CD1c-positive myeloid dendritic cell (primary cell): ENCODE measurements at regions not wholly inside any gene's neighbourhood (a gene's known extent, or its start where the extent isn't known, plus 50 kb on each side); places are given as distances from the start of the nearest gene placed in this dataset.
"Not testable (repeated sequence)": the region's sequence is repeated elsewhere in the genome, so short reads cannot be mapped to it uniquely, and the experiment has no call there.

Source experiments
- DNase-seq: peaks from one replicate; pipeline ENCODE4 v3.0.0-alpha.2; 2016; ENCODE audit errors: extremely low spot score

DNA sequence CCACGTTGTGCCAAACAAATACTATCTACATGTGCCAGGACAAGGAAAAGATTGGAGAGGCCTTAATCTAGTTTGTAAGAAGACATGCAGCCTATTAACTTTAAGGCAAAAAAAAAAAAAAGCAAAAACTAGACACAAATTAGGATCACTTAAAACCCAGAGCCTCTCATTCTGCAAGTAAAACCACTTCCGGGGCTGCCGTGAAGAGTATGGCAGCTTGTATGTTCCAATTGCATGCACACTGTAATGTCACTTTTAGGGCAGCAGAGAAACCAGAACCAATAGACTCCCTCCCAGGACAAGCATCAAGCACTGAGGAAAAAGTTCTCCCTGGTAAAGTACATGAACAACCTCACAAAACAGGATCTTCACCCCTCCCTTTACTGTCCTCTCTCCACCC lies 70.6 kb downstream of the RSL24D1 start:
- no peak for DNase-seq

DNA sequence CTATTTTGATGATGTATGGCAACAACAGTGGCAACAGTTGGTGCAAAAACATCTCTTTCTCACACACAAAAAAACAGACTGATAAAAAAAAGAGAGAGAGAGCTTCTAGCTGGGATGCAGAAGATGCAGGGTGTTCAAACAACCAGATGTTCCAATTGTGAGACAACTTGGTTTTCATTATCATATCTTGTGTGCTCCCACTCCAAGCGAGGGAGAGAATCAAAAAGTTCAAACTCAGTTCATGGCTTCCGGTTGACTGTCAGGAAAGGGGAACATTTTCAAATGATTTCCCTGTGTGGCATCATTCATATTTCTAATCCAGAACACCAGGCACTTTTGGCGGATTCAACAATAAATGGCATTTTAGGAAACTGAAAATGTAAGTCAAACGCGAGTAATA lies 72.1 kb downstream of the RSL24D1 start:
- DNase-seq: no peak

DNA sequence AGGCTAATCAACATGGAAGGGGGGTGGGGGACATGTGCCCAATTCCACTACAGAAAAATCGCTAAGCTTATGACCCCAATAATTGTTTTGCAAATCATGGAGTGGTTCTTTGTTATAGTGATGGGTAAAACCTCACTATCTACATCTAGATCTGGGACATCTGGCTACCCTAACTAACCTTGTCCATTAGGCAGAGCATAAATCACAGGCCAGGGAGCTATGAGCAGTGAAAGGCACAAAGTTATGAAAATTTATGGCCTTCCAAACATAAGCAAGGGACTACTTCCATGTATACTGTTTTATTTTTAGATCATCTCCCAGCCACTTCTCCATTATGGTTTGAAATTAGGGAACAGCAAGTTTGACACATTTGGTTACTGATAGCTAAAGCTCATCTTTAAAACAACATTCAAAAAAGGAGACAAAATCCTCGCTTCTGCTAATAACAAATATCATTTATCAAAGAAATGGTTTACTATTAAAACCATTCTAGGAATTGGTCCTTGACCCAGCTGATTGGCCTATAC lies 78.3 kb downstream of the RSL24D1 start:
- DNase-seq: peak; percentile 19

DNA sequence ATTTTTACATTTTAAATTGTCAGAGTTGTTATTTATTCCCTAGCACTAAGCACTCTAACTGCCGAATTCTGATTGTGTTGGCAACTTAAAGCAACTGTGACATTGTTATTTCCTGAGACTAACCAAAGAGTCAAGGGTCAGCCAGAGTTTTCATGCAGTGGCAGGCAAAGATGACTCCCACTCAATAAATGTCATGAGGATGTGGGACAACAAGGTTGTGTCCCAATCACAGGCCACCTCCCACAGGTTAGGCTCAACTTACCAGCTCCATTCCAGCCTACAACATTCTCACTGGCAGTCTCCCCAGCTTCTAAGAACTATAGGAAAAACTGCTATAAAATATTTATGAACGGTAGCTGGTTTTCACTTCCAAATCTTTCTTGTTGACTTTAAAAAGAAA lies 80.1 kb downstream of the RSL24D1 start:
- DNase-seq: peak; percentile 38

DNA sequence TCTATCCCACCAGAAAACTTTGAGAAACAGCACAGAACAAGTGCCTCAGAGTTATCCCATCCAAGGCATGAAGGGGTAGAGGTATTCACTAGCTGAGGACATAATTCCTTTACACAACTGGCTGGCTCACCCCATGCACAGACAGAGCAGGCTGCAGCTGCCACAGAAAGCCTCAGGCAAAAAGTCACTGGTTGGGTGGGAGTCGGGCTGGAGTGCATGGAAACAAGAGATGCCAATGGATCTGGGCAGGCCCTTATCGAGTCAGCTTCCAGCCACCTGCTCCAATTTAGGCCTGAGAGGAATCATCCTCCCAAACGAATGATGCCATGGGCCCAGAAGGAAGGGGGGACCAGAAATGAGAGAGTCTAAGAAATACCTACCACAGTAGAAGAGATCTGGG lies 83.0 kb downstream of the RSL24D1 start:
- DNase-seq: no peak

- DNase-seq: no peak
Observed at GRCh38 chr15:55112706-55113105, 84.0 kb downstream of the RSL24D1 start.

DNA sequence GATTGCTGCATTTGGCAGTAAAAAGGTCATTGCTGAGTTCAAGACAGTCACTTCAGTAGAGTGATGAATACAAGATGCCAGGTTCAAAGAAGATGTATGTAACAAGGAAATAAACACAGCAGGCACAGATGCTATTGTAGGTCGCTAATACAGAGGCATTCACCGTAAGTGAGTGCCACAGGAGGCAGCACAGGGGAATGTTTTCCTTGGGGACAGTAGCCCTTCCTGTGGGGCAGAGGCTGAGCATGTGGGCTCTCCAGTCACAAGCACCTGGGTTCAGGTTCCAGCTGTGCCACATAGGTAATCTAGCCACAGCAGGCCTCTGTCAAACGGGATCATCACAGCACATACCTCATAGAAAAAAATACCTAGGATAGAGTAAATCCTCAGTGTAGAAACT lies 86.3 kb downstream of the RSL24D1 start:
- DNase-seq: no peak

DNA sequence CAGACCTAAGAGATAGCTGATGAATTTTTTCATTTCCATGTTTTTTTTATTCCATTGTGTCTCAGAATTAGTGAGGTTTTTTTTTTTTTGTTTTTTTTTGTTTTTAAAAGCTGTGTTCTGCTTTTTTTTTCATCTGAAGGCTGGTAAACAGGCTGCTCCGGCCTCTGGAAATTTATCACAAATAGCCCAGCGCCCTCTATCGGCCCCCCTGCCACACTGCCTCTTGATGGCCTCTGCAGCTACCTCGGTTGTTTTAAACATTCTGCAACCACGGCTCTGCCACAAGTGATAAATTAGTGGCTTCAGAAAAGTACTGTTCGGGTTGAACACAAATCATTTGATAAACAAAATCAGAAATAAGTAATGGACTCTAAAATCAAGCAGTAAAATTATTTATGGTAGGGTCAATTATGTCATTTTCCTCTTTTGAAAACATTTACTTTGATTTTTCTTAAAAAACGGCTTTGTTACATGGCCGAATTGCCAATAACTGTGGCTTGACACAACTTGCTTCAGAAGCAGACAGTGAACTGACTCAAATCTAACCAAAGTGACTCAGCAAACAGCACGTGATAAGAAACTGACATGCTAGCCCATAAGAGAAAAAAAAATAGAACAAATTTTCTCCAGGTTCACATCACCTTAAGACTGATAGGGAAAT lies 87.8 kb downstream of the RSL24D1 start:
- DNase-seq: peak; percentile 78

GRCh38 chr15:55108448-55108847 lies 88.3 kb downstream of the RSL24D1 start:
- DNase-seq: no peak

- DNase-seq: no peak
Observed at GRCh38 chr15:55106155-55106554, 90.6 kb downstream of the RSL24D1 start.

DNA sequence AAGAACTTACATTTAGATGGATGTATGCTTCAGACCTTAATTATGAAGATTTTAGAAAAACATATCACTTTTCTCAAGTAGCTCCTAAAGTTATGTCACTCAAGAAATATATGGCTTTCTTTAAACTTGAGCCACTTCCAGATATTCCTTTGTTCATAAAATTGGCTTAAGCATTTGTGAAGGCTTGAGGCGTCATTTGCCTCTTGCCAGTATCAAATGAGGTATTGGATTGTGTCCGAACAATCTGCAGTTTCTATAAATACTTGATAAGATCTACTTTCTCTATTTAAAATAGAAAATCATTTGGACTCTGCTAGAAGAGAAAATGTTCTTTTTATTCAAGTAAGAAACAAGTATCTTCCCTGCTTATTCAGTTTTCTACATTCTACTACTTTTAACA lies 102.6 kb downstream of the RSL24D1 start:
- no peak for DNase-seq

GRCh38 chr15:55088207-55088606 lies 108.5 kb downstream of the RSL24D1 start:
- no peak for DNase-seq

GRCh38 chr15:55084673-55085072 lies 112.1 kb downstream of the RSL24D1 start:
- no peak for DNase-seq

GRCh38 chr15:55084216-55084615 lies 112.5 kb downstream of the RSL24D1 start:
- no peak for DNase-seq

GRCh38 chr15:55077052-55077451 lies 119.7 kb downstream of the RSL24D1 start:
- DNase-seq: not testable (repeated sequence)

DNA sequence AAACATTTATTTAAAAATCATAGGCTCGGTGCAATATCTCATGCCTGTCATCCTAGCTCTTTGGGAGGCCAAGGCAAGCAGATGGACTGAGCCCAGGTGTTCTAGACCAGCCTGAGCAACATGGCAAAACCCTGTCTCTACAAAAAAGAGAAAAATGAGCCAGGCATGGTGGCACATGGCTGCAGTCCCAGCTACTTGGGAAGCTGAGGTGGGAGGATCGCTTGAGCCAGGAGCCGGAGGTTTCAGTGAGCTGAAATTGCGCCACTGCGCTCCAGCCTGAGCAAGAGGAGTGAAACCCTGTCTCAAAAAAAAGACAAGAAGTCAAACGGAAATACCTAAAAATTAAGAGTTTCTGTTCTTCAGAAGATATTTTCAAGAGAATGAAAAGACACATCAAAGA lies 122.3 kb downstream of the RSL24D1 start:
- no peak for DNase-seq

DNA sequence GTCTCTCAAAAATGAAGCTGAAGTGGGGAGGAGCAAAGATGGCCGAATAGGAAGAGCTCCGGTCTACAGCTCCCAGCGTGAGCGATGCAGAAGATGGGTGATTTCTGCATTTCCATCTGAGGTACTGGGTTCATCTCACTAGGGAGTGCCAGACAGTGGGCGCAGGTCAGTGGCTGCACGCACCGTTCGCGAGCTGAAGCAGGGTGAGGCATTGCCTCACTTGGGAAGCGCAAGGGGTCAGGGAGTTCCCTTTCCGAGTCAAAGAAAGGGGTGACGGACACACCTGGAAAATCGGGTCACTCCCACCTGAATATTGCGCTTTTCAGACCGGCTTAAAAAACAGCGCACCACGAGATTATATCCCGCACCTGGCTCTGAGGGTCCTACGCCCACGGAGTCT lies 132.8 kb downstream of the RSL24D1 start:
- not testable (repeated sequence) for DNase-seq

- DNase-seq: no peak
Observed at GRCh38 chr15:55060836-55061235, 135.9 kb downstream of the RSL24D1 start.

DNA sequence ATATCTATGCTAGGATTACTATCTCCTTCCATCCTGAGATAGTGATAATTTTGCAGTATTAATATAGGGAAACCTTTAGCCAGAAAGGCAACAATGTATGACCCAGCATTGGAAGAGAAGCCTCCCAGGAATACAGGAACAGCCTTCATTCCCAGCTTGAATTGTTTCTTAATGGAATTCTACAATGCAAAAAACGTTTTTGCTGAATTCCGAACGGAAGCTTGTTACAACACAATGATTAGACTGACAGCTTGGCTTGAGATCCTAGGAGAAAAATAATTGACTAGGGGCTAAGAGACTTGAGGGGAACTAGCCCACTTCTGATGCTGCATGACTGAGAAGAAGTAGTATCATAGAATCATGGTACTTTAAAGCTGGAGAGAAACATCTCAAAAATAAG lies 140.2 kb downstream of the RSL24D1 start:
- no peak for DNase-seq

DNA sequence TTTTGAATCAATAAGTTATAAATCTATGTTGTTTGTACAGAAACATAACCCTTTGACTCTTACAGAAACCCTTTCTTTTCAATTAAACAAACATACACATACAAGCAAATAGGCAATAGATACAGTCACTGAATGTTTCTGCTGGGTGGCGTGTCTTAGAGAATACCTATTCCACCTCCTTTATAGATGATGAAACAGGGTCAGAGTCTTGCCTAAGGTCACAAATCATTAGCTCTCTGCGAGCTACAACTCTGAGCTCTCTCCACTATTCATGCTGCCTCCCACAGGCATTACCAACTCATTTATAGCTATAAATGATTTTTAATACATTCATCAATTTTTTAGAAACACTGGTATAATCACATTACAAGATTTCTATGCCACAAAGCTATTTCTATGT lies 152.6 kb downstream of the RSL24D1 start:
- no peak for DNase-seq

GRCh38 chr15:55037071-55037470 lies 159.7 kb downstream of the RSL24D1 start:
- DNase-seq: peak; percentile 22

DNA sequence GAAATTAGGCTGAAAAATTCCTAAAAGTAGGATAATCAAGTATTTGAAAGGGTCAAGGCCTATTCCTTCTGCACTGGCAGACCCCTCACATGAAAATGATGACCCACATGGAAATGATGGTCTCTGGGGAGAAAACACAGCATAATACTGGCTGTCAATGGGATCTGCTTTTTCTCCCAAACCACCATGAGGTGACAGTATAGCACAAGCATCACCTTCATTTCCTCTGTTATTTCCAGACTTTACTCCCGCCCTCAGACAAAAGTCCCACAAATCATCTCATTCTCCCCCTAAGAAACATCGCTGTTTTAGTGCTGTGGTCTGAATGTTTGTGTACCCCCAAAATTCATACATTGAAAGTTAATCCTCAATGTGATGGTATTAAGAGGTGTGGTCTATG lies 161.0 kb downstream of the RSL24D1 start:
- DNase-seq: no peak

DNA sequence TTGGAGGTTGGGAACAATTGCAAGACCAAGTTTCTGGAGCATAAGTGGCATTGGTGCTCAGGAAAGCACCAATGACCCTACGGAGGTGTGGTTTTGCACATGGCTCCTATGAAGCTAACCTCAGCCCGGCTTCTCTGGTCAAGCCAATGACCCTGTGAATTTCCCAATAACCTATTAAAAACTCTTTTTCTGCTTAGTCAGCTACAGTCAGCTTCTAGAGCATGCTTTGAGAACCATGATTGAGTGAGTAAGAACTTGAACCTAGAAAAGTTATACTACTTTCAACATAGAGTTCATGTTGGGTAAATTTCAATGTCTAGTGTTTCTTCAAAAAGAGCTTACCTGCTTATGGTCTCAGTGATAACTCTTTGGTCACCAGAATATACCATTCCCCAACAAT lies 163.2 kb downstream of the RSL24D1 start:
- DNase-seq: no peak

DNA sequence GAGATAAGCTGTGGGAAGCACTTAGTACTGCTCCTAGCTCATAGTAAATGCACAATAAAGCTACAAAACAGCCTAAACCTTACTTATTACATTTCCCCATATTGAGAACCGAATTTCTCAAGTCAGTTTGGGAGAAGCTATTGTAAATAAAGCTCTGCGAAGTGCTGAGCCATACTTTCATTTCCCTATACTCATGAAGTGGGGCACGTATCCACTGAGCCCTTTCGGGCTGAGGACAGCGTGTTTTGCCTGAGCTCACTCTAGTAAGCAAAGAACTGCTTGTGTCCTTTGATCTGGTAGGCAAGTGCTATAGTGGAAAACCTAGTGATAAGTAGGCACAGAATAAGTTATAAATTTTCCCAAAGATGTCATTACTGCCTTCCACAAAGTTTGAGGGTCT lies 165.0 kb downstream of the RSL24D1 start:
- peak; percentile 33 for DNase-seq
